Renal pelvis (tissue), 1 donor: ENCODE measurements at regions not wholly inside any gene's neighbourhood (a gene's known extent, or its start where the extent isn't known, plus 50 kb on each side); places are given as distances from the start of the nearest gene placed in this dataset.
A peak's percentile ranks its signal among the peaks of the same experiment; 100 is the strongest.

Source experiments
- DNase-seq: peaks from one replicate; pipeline ENCODE4 v3.0.0-alpha.2; 2013

- peak; percentile 68 for DNase-seq
Measured at GRCh38 chr2:204228169-204228886, 291.8 kb downstream of the ICOS start.

GRCh38 chr2:204234248-204234647 lies 297.7 kb downstream of the ICOS start:
- no peak for DNase-seq

- no peak for DNase-seq
Measured at GRCh38 chr2:204234879-204235278, 298.3 kb downstream of the ICOS start.

- no peak for DNase-seq
Measured at GRCh38 chr2:204237416-204237815, 300.9 kb downstream of the ICOS start.

- no peak for DNase-seq
Measured at GRCh38 chr2:204239411-204240165, 303.0 kb downstream of the ICOS start.

GRCh38 chr2:204240961-204241360 lies 304.3 kb upstream of the PARD3B start:
- no peak for DNase-seq

- DNase-seq = no peak
Measured at GRCh38 chr2:204249437-204249836, 295.8 kb upstream of the PARD3B start.

GRCh38 chr2:204250692-204251091 lies 294.6 kb upstream of the PARD3B start:
- no peak for DNase-seq

GRCh38 chr2:204251158-204251997 lies 293.9 kb upstream of the PARD3B start:
- no peak for DNase-seq

- DNase-seq = no peak
Measured at GRCh38 chr2:204251998-204252376, 293.3 kb upstream of the PARD3B start.

- no peak for DNase-seq
Measured at GRCh38 chr2:204255071-204255470, 290.2 kb upstream of the PARD3B start.

GRCh38 chr2:204255526-204255925 lies 289.7 kb upstream of the PARD3B start:
- no peak for DNase-seq

- no peak for DNase-seq
Measured at GRCh38 chr2:204257781-204258180, 287.5 kb upstream of the PARD3B start.

GRCh38 chr2:204258890-204259289 lies 286.4 kb upstream of the PARD3B start:
- no peak for DNase-seq

GRCh38 chr2:204260162-204260877 lies 285.0 kb upstream of the PARD3B start:
- peak; percentile 85 for DNase-seq

GRCh38 chr2:204260901-204261300 lies 284.4 kb upstream of the PARD3B start:
- DNase-seq = no peak

GRCh38 chr2:204261846-204262245 lies 283.4 kb upstream of the PARD3B start:
- no peak for DNase-seq

- DNase-seq = no peak
Measured at GRCh38 chr2:204264085-204264553, 281.2 kb upstream of the PARD3B start.

- no peak for DNase-seq
Measured at GRCh38 chr2:204264621-204265140, 280.6 kb upstream of the PARD3B start.

- no peak for DNase-seq
Measured at GRCh38 chr2:204265681-204266181, 279.5 kb upstream of the PARD3B start.

GRCh38 chr2:204268458-204268857 lies 276.8 kb upstream of the PARD3B start:
- no peak for DNase-seq
